ENCODE measurements at regions not wholly inside any gene's neighbourhood (a gene's known extent, or its start where the extent isn't known, plus 50 kb on each side); places are given as distances from the start of the nearest gene placed in this dataset.

DNA sequence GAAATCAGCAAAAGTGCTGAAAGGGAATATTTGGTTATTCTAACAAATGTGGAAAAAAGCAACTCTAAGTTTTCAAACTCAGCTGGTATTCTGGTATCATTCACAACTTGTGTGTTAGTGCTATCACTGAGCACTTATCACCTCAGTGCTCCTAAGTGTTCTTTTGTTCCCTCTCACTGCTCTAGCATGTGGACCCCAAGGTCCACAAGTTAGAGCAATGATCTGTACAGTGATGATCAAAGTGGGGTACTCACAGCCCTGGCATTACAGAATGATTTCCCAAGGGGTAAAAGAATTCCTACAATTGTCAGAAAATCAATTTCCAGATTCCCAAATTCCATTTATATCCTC lies 575.0 kb downstream of the DIAPH3 start:
- TF ChIP-seq, protein P1, sequence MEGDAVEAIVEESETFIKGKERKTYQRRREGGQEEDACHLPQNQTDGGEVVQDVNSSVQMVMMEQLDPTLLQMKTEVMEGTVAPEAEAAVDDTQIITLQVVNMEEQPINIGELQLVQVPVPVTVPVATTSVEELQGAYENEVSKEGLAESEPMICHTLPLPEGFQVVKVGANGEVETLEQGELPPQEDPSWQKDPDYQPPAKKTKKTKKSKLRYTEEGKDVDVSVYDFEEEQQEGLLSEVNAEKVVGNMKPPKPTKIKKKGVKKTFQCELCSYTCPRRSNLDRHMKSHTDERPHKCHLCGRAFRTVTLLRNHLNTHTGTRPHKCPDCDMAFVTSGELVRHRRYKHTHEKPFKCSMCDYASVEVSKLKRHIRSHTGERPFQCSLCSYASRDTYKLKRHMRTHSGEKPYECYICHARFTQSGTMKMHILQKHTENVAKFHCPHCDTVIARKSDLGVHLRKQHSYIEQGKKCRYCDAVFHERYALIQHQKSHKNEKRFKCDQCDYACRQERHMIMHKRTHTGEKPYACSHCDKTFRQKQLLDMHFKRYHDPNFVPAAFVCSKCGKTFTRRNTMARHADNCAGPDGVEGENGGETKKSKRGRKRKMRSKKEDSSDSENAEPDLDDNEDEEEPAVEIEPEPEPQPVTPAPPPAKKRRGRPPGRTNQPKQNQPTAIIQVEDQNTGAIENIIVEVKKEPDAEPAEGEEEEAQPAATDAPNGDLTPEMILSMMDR (IDR thresholded peaks at IDR 0.05): no peak
- TF ChIP-seq POLR2A (IDR thresholded peaks at IDR 0.05): no peak

Measured in Peyer's patch (tissue), 4 donors.